Liver (tissue), 1 donor: ENCODE measurements at regions not wholly inside any gene's neighbourhood (a gene's known extent, or its start where the extent isn't known, plus 50 kb on each side); places are given as distances from the start of the nearest gene placed in this dataset.

Experiments
- YY1 ChIP-seq: IDR thresholded peaks from 2 replicates; pipeline ENCODE4 v1.6.1; 2016; ENCODE audit warnings: antibody characterized with exemption, mild to moderate bottlenecking
- ZBTB33 ChIP-seq: IDR thresholded peaks from 2 replicates; pipeline ENCODE4 v1.6.1; 2016; ENCODE audit warnings: antibody characterized with exemption

- no peak for TF ChIP-seq YY1
- TF ChIP-seq ZBTB33 = no peak
Observed at GRCh38 chr2:222054813-222055212, 244.0 kb downstream of the PAX3 start.
